Colonic mucosa (tissue), 4 donors: ENCODE measurements at regions not wholly inside any gene's neighbourhood (a gene's known extent, or its start where the extent isn't known, plus 50 kb on each side); places are given as distances from the start of the nearest gene placed in this dataset.

ENCODE experiments used
- DNase-seq: peaks from one replicate; pipeline ENCODE4 v3.0.0-alpha.2; 2020
- H3K27ac ChIP-seq: fragments of 200-600 bp; one replicate; pipeline ENCODE4 v1.8.0; 2021
- H3K27me3 ChIP-seq: fragments of 200-600 bp; one replicate; pipeline ENCODE4 v1.8.0; 2021
- H3K36me3 ChIP-seq: fragments of 200-600 bp; one replicate; pipeline ENCODE4 v1.8.0; 2021
- H3K4me1 ChIP-seq: fragments of 200-600 bp; one replicate; pipeline ENCODE4 v1.8.0; 2021; ENCODE audit warnings: mild to moderate bottlenecking
- H3K4me3 ChIP-seq: fragments of 200-600 bp; one replicate; pipeline ENCODE4 v1.8.0; 2021
- H3K9ac ChIP-seq, 2 donors: one replicate each; pipeline ENCODE4 v1.7.0; 2013; ENCODE audit warnings: control low read depth in 2 of 2, low read depth in 2 of 2, low read length in 2 of 2
- H3K9me3 ChIP-seq: fragments of 200-600 bp; one replicate; pipeline ENCODE4 v1.8.0; 2021
- CTCF ChIP-seq: fragments of 200-600 bp; IDR thresholded peaks from one replicate; pipeline ENCODE4 v1.8.0; 2022; ENCODE audit warnings: antibody characterized with exemption, mild to moderate bottlenecking
- intact Hi-C: fragments of 100-400 bp; cut with DNase I; formaldehyde crosslinking; loops from one replicate; pipeline ENCODE4 v1.14.1; 2022
- donor health status: healthy.
- donor health status: DM: no; HTN: no; CAD: no.
- donor health status: DM: no; HTN: no; CAD: no.

- H3K9me3 ChIP-seq = no peaks in the 10 kb centered on the region
- no peak overlapping the region for H3K27ac ChIP-seq
- intact Hi-C loops = no loop called here
- no peaks in the 10 kb centered on the region for H3K36me3 ChIP-seq
- no peak for DNase-seq
- H3K27me3 ChIP-seq = no peaks in the 10 kb centered on the region
- no peak overlapping the region for H3K9ac ChIP-seq
- no peak for TF ChIP-seq CTCF
- H3K4me3 ChIP-seq = no peak overlapping the region
- H3K4me1 ChIP-seq = no peaks in the 10 kb centered on the region
These were observed 155.0 kb downstream of the RELL1 start for GRCh38 chr4:37531151-37531550.

DNA sequence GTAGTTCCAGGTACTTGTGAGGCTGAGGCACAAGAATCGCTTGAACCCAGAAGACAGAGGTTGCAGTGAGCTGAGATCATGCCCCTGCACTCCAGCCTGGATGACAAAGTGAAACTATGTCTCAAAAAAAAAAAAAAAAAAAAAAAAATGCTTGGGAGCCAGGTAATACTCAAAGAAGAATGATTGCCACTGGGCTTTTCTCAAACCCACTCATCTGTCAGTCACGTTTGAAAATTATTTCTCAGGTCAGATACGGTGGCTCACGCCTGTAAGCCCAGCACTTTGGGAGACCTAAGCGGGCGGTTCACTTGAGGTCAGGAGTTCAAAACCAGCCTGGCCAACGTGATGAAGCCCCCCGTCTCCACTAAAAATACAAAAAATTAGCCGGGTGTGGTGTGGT lies 155.7 kb downstream of the RELL1 start:
- no peaks in the 10 kb centered on the region for H3K36me3 ChIP-seq
- no peak overlapping the region for H3K9ac ChIP-seq
- no peak for DNase-seq
- H3K4me3 ChIP-seq = no peak overlapping the region
- intact Hi-C loops = no loop called here
- H3K9me3 ChIP-seq = no peaks in the 10 kb centered on the region
- no peak overlapping the region for H3K27ac ChIP-seq
- H3K4me1 ChIP-seq = no peaks in the 10 kb centered on the region
- no peaks in the 10 kb centered on the region for H3K27me3 ChIP-seq
- TF ChIP-seq CTCF = no peak

DNA sequence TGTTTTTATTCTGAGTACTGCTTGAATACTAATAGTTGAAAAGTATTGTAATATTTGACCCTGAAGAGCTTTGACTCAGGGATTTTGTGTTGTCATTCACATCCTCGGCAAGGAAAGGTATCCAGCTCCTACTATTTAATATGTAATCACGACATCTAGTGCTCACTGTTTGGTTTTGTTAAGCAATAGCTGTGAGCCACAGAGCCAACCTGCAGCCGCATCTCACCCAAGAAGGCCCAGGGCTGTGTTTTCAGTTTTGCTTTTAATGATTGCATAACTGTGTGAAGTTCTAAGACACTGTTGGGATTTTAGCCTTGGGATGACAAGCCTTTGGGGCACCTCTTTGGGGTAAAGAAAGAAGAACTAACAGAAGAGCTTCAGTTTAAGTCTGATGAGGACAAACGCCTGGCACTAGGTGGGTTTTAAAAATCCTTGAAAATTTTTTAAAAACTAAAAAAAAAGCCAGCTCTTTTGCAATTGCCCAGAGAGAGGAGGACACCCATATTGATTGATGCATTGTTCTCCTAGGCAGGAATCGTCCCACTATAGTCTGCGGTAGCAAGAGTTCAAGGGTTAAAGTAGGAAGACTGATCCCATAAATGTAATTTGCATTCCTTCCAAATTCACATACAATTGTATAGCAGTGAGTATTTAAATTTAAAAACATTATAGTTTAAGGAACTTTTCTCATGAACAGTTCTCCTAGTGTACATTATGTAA lies 157.8 kb downstream of the RELL1 start:
- DNase-seq = no peak
- Histone ChIP-seq H3K27me3 (no peaks in the 10 kb centered on the region), H3K9me3 (no peaks in the 10 kb centered on the region), H3K4me1 (no peaks in the 10 kb centered on the region), H3K36me3 (no peaks in the 10 kb centered on the region), H3K9ac (no peak overlapping the region), H3K27ac (no peak overlapping the region), H3K4me3 (no peak overlapping the region)
- intact Hi-C loops = loop anchor here (10.0 kb wide), 1 partner anchor 74 kb away; a partner anchor contains a TSS
- no peak for TF ChIP-seq CTCF

DNA sequence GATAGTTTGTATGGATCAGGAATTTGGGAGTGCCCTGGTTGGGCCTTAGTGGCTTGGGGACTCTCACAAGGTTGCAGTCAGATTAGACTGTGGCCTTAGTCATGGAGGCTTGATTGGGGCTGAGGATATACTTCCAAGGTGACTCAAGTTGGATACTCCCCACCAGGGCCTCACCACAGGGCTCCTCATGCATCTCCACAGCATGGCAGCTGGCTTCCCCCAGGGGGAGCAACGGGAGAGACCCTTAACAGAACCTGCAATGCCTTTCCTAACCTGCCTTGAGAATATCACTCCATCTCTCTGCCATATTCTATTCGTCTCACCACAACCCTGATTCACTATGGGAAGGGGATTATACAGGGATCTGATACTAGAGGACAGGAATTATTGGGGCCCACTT lies 161.9 kb downstream of the RELL1 start:
- Histone ChIP-seq H3K9me3 (no peaks in the 10 kb centered on the region), H3K4me3 (no peak overlapping the region), H3K27ac (no peak overlapping the region), H3K4me1 (no peaks in the 10 kb centered on the region), H3K36me3 (no peaks in the 10 kb centered on the region), H3K9ac (no peak overlapping the region), H3K27me3 (no peaks in the 10 kb centered on the region)
- intact Hi-C loops = loop anchor here (10.0 kb wide), 1 partner anchor 69 kb away; a partner anchor contains a TSS
- DNase-seq = no peak
- TF ChIP-seq CTCF = no peak

DNA sequence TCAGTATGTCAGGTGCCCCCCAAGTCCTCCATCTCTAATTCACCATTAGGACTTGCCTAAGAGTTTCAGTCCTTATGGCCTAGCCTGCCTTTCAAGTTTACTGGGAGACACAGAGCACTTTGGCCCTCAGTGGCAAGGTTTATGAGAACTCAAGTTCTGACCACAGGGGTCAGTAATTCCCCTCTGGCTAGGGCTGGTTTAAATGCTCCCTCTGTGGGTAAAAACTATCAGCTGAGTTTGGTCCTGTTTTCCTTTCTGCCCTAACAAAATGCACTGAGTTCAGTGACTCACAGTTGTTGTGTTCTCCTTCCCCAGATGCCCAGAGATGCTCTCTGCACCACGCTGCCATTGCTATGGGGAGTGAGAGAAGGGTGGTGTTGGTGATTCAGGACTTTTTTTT lies 163.2 kb downstream of the RELL1 start:
- Histone ChIP-seq H3K27me3 (no peaks in the 10 kb centered on the region), H3K9me3 (no peaks in the 10 kb centered on the region), H3K36me3 (no peaks in the 10 kb centered on the region), H3K27ac (no peak overlapping the region), H3K4me3 (no peak overlapping the region), H3K4me1 (no peaks in the 10 kb centered on the region), H3K9ac (no peak overlapping the region)
- intact Hi-C loops = loop anchor here (10.0 kb wide), 1 partner anchor 68 kb away; a partner anchor contains a TSS
- no peak for DNase-seq
- TF ChIP-seq CTCF = no peak
